ENCODE measurements at regions not wholly inside any gene's neighbourhood (a gene's known extent, or its start where the extent isn't known, plus 50 kb on each side); places are given as distances from the start of the nearest gene placed in this dataset.

DNA sequence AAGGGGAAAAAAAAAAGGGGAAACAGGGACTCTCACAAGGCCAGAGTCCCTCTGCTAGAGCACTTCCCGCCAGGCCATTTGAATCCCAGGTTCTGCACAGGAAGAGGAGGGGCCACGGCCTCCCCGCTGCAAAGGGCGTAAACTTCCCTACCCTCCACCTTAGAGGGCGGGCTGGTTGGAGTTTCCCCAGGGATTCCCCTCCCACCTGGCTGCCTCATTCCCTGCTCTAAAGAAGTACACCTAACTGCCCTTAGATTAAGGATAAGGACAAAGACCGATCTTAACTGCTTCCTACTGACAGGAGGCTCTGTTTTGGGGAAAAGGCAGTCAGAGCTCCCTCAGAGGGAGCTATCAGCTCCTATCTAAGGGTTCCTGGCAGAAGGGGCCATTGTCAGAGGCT is 102.0 kb upstream of the ARMC3 start:
- TF ChIP-seq, protein P1, sequence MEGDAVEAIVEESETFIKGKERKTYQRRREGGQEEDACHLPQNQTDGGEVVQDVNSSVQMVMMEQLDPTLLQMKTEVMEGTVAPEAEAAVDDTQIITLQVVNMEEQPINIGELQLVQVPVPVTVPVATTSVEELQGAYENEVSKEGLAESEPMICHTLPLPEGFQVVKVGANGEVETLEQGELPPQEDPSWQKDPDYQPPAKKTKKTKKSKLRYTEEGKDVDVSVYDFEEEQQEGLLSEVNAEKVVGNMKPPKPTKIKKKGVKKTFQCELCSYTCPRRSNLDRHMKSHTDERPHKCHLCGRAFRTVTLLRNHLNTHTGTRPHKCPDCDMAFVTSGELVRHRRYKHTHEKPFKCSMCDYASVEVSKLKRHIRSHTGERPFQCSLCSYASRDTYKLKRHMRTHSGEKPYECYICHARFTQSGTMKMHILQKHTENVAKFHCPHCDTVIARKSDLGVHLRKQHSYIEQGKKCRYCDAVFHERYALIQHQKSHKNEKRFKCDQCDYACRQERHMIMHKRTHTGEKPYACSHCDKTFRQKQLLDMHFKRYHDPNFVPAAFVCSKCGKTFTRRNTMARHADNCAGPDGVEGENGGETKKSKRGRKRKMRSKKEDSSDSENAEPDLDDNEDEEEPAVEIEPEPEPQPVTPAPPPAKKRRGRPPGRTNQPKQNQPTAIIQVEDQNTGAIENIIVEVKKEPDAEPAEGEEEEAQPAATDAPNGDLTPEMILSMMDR (conservative IDR thresholded peaks at IDR 0.05) = no peak
- no peak for TF ChIP-seq ZFX (IDR thresholded peaks at IDR 0.05)
